Testis (tissue), 2 donors: ENCODE measurements at regions not wholly inside any gene's neighbourhood (a gene's known extent, or its start where the extent isn't known, plus 50 kb on each side); places are given as distances from the start of the nearest gene placed in this dataset.

ENCODE experiments used
- DNase-seq: peaks from one replicate; pipeline ENCODE4 v3.0.0-alpha.2; 2019
- H3K27ac ChIP-seq, 2 donors: fragments of 200-600 bp; sonication (generic); one replicate each; pipeline ENCODE4 v1.5.1; 2019
- H3K27me3 ChIP-seq: fragments of 200-600 bp; sonication (generic); one replicate; pipeline ENCODE4 v1.5.1; 2019
- H3K36me3 ChIP-seq: fragments of 200-600 bp; sonication (generic); one replicate; pipeline ENCODE4 v1.5.1; 2017; ENCODE audit warnings: low read depth; ENCODE audit errors: missing control alignments
- H3K4me1 ChIP-seq: fragments of 200-600 bp; sonication (generic); one replicate; pipeline ENCODE4 v1.5.1; 2019
- H3K4me3 ChIP-seq, 2 donors: fragments of 200-600 bp; sonication (generic); one replicate each; pipeline ENCODE4 v1.5.1; 2017 to 2019
- H3K9me3 ChIP-seq: fragments of 200-600 bp; sonication (generic); one replicate; pipeline ENCODE4 v1.5.1; 2017
- CTCF ChIP-seq, 3 experiments: fragments of 450-650 bp in 2 of 3; fragments of 200-600 bp in 1 of 3; sonication (generic) in 1 of 3; IDR thresholded peaks; one replicate each; pipeline ENCODE4 v1.5.1; 2016 to 2019; ENCODE audit warnings: antibody characterized with exemption in 3 of 3, mild to moderate bottlenecking in 2 of 3, moderate library complexity in 1 of 3
- POLR2A ChIP-seq: fragments of 450-650 bp; IDR thresholded peaks from one replicate; pipeline ENCODE4 v1.6.1; 2017; ENCODE audit warnings: antibody characterized with exemption, mild to moderate bottlenecking, moderate library complexity
- WGBS, 2 donors: methylation state at CpG; one replicate each; pipeline ENCODE4 v1.1.5; 2018; 5-methylcytosine and 5-hydroxymethylcytosine counted together
- intact Hi-C: fragments of 100-400 bp; cut with DNase I; formaldehyde crosslinking; loops from one replicate; pipeline ENCODE4 v1.15.1; 2023; ENCODE audit warnings: low total_unique reads

DNA sequence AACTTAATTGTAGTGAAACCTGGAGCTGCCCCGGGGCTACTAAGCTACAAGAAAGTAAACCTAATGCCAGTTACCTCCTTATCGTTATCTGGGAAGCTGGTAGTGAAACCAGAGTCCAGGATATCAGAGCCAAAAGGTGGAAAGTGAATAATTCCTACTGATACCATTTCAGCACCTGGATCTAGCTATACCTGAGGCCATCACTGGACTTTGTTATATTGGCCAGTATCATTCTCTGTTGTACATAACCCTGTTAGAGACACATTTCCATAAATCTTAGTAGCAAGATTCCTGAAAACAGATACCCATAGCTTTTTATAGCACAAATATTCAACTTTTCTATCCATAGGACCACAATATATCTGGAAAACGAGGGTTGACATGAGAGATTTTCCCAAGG is 538.0 kb downstream of the GRIN2A start:
- no peak for DNase-seq
- Histone ChIP-seq H3K36me3 (no peaks in the 10 kb centered on the region), H3K27ac (no peak overlapping the region), H3K4me1 (no peaks in the 10 kb centered on the region), H3K27me3 (no peaks in the 10 kb centered on the region), H3K9me3 (no peaks in the 10 kb centered on the region), H3K4me3 (no peak overlapping the region)
- TF ChIP-seq POLR2A (no peak), CTCF (IDR thresholded peaks at IDR 0.05) (no peak)
- intact Hi-C loops = no loop called here
- 63 to 85% methylated on average over 3 of the region's 3 CpGs for WGBS, 2 donors

DNA sequence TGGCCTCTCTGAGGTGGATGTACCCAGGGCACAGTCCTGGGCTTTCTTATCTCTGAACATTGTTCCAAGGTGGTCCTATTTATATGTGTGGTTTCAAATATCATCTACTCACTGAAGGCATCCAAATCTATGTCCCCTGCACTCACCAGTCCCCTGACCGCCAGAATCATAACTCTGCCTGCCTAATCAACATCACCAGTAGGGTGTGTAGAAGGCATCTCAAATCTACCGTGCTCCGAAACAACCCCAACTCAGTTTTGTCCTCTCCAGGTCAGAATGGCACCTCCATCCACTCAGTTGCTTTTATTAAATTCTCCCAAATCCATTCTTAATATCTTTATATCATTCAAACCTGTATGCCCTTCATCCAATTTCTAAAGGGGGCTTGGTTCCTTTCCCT is 536.3 kb downstream of the GRIN2A start:
- Histone ChIP-seq H3K36me3 (no peaks in the 10 kb centered on the region), H3K9me3 (no peaks in the 10 kb centered on the region), H3K4me1 (no peaks in the 10 kb centered on the region), H3K4me3 (no peak overlapping the region), H3K27ac (no peak overlapping the region), H3K27me3 (no peaks in the 10 kb centered on the region)
- intact Hi-C loops = no loop called here
- 75 to 79% methylated on average over 3 of the region's 3 CpGs for WGBS, 2 donors
- no peak for DNase-seq
- TF ChIP-seq POLR2A (no peak), CTCF (IDR thresholded peaks at IDR 0.05) (no peak)

DNA sequence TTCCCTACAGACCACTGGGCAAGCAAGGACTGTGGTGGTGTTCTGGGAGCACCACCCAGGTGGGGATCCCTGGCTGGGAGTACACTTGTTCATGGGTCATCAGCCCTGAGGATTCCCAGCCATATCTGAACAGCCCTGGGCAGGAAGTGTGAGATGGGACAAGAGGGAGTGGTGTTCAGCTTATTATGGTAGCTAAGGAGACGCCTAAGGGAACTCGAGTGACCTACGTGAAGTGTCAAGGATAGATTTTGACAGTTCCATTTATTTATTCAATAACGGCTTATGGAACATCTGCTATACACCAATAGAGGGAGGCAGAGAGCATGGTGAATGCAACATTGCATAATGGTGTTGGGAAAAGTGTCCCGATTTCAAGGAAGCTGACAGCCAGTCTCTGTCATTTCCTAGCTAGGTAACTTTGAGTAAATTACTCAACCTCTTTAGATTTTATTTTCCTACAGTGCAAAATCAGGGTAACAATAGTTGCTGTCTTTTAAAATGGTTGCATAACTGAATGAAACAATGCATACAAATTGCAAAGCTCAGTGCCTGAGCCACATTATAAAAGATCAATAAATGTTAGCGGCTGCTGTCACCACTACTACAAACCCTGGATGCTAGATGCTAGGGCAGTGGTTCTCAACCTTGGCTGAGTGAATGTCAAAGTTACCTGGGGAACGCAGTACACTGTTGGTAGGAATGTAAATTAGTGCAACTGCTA is 534.1 kb downstream of the GRIN2A start:
- no peaks in the 10 kb centered on the region for H3K27me3 ChIP-seq
- intact Hi-C loops = no loop called here
- no peaks in the 10 kb centered on the region for H3K9me3 ChIP-seq
- H3K4me3 ChIP-seq = no peak overlapping the region
- peak; percentile 20 for DNase-seq
- TF ChIP-seq POLR2A = no peak
- peak; percentile 26 to 49 (median 33) for TF ChIP-seq CTCF (IDR thresholded peaks at IDR 0.05)
- no peaks in the 10 kb centered on the region for H3K4me1 ChIP-seq
- WGBS, 2 donors = 38 to 46% methylated on average over 7 of the region's 7 CpGs
- H3K27ac ChIP-seq = no peak overlapping the region
- H3K36me3 ChIP-seq = no peaks in the 10 kb centered on the region

GRCh38 chr16:9650284-9650683 is 531.9 kb downstream of the GRIN2A start:
- intact Hi-C loops = no loop called here
- no peak for DNase-seq
- Histone ChIP-seq H3K36me3 (no peaks in the 10 kb centered on the region), H3K27me3 (no peaks in the 10 kb centered on the region), H3K27ac (no peak overlapping the region), H3K4me3 (no peak overlapping the region), H3K9me3 (no peaks in the 10 kb centered on the region), H3K4me1 (no peaks in the 10 kb centered on the region)
- 59% methylated on average over 1 of the region's 1 CpG for WGBS, 2 donors
- no peak for TF ChIP-seq CTCF (IDR thresholded peaks at IDR 0.05)
- no peak for TF ChIP-seq POLR2A

GRCh38 chr16:9655051-9655450 is 527.2 kb downstream of the GRIN2A start:
- WGBS, 2 donors = 78 to 83% methylated on average over 5 of the region's 5 CpGs
- no peak for DNase-seq
- intact Hi-C loops = no loop called here
- Histone ChIP-seq H3K4me3 (no peak overlapping the region), H3K27ac (no peak overlapping the region), H3K9me3 (no peaks in the 10 kb centered on the region), H3K36me3 (no peaks in the 10 kb centered on the region), H3K4me1 (no peaks in the 10 kb centered on the region), H3K27me3 (no peaks in the 10 kb centered on the region)
- TF ChIP-seq POLR2A (no peak), CTCF (IDR thresholded peaks at IDR 0.05) (no peak)
